ENCODE measurements at regions not wholly inside any gene's neighbourhood (a gene's known extent, or its start where the extent isn't known, plus 50 kb on each side); places are given as distances from the start of the nearest gene placed in this dataset.

GRCh38 chr9:7901621-7902020 lies 102.0 kb upstream of the DMAC1 start:
- Histone ChIP-seq H4K20me1 (ENCODE audit: low read depth, low read length) (no peaks in the 10 kb centered on the region), H3K9me2 (replicated peaks; ENCODE audit: insufficient read depth, low read length) (no peaks in the 10 kb centered on the region; the same call in 1 of the 2 replicates), H3K27ac (ENCODE audit: low read depth, low read length) (no peak overlapping the region), H3K9ac (ENCODE audit: low read length) (no peak overlapping the region), H3K36me3 (ENCODE audit: low read length) (no peaks in the 10 kb centered on the region), H3K79me2 (ENCODE audit: insufficient read depth, low read length) (no peaks in the 10 kb centered on the region), H3F3A (ENCODE audit: insufficient read depth) (no peaks in the 10 kb centered on the region), H3K9me3 (ENCODE audit: insufficient read depth, low read length) (no peaks in the 10 kb centered on the region), H2AFZ (ENCODE audit: low read depth, low read length, severe bottlenecking) (no peak overlapping the region), H3K27me3 (ENCODE audit: low read length) (no peaks in the 10 kb centered on the region), H3K4me3 (ENCODE audit: insufficient read depth, low read length, poor library complexity, severe bottlenecking) (no peak overlapping the region), H3K4me2 (ENCODE audit: low read depth, low read length, poor library complexity, severe bottlenecking) (no peak overlapping the region)
- no peak for TF ChIP-seq CTCF (IDR thresholded peaks at IDR 0.05; ENCODE audit: insufficient read depth, low read length, poor library complexity, severe bottlenecking)
- no peak for TF ChIP-seq EZH2phosphoT487 (conservative IDR thresholded peaks at IDR 0.05; ENCODE audit: low read length)

GRCh38 chr9:7900541-7900940 lies 101.0 kb upstream of the DMAC1 start:
- no peaks in the 10 kb centered on the region for H3K36me3 ChIP-seq (ENCODE audit: low read length)
- no peaks in the 10 kb centered on the region for H4K20me1 ChIP-seq (ENCODE audit: low read depth, low read length)
- H3K9me2 ChIP-seq (replicated peaks; ENCODE audit: insufficient read depth, low read length), result no peaks in the 10 kb centered on the region; the same call in 1 of the 2 replicates
- no peaks in the 10 kb centered on the region for H3K79me2 ChIP-seq (ENCODE audit: insufficient read depth, low read length)
- no peaks in the 10 kb centered on the region for H3K27me3 ChIP-seq (ENCODE audit: low read length)
- H3F3A ChIP-seq (ENCODE audit: insufficient read depth), result no peaks in the 10 kb centered on the region
- no peak overlapping the region for H3K27ac ChIP-seq (ENCODE audit: low read depth, low read length)
- no peak overlapping the region for H3K4me3 ChIP-seq (ENCODE audit: insufficient read depth, low read length, poor library complexity, severe bottlenecking)
- H2AFZ ChIP-seq (ENCODE audit: low read depth, low read length, severe bottlenecking), result no peak overlapping the region
- H3K9me3 ChIP-seq (ENCODE audit: insufficient read depth, low read length), result no peaks in the 10 kb centered on the region
- TF ChIP-seq CTCF (IDR thresholded peaks at IDR 0.05; ENCODE audit: insufficient read depth, low read length, poor library complexity, severe bottlenecking) (no peak), EZH2phosphoT487 (conservative IDR thresholded peaks at IDR 0.05; ENCODE audit: low read length) (no peak)
- H3K4me2 ChIP-seq (ENCODE audit: low read depth, low read length, poor library complexity, severe bottlenecking), result no peak overlapping the region
- H3K9ac ChIP-seq (ENCODE audit: low read length), result no peak overlapping the region

GRCh38 chr9:7899753-7900152 lies 100.2 kb upstream of the DMAC1 start:
- Histone ChIP-seq H2AFZ (ENCODE audit: low read depth, low read length, severe bottlenecking) (no peak overlapping the region), H3K4me2 (ENCODE audit: low read depth, low read length, poor library complexity, severe bottlenecking) (no peak overlapping the region), H3K9me3 (ENCODE audit: insufficient read depth, low read length) (no peaks in the 10 kb centered on the region), H3K36me3 (ENCODE audit: low read length) (no peaks in the 10 kb centered on the region), H3K9ac (ENCODE audit: low read length) (no peak overlapping the region), H3K27ac (ENCODE audit: low read depth, low read length) (no peak overlapping the region), H3K27me3 (ENCODE audit: low read length) (no peaks in the 10 kb centered on the region), H3F3A (ENCODE audit: insufficient read depth) (no peaks in the 10 kb centered on the region), H3K79me2 (ENCODE audit: insufficient read depth, low read length) (no peaks in the 10 kb centered on the region), H3K4me3 (ENCODE audit: insufficient read depth, low read length, poor library complexity, severe bottlenecking) (no peak overlapping the region), H4K20me1 (ENCODE audit: low read depth, low read length) (no peaks in the 10 kb centered on the region), H3K9me2 (replicated peaks; ENCODE audit: insufficient read depth, low read length) (no peaks in the 10 kb centered on the region; the same call in 1 of the 2 replicates)
- no peak for TF ChIP-seq EZH2phosphoT487 (conservative IDR thresholded peaks at IDR 0.05; ENCODE audit: low read length)
- TF ChIP-seq CTCF (IDR thresholded peaks at IDR 0.05; ENCODE audit: insufficient read depth, low read length, poor library complexity, severe bottlenecking), result no peak
